Prostate gland (tissue), 2 donors: ENCODE measurements at regions not wholly inside any gene's neighbourhood (a gene's known extent, or its start where the extent isn't known, plus 50 kb on each side); places are given as distances from the start of the nearest gene placed in this dataset.

ENCODE experiments used
- POLR2A ChIP-seq: fragments of 450-650 bp; IDR thresholded peaks from one replicate; pipeline ENCODE4 v1.6.1; 2016; ENCODE audit warnings: antibody characterized with exemption, mild to moderate bottlenecking
- POLR2AphosphoS5 ChIP-seq: sonication (generic); formaldehyde crosslinking; IDR thresholded peaks from one replicate; pipeline ENCODE4 v1.6.1; 2017; ENCODE audit warnings: antibody characterized with exemption
- TF ChIP-seq, protein P1 (sequence below), 4 experiments: fragments of 200-600 bp in 2 of 4; fragments of 450-650 bp in 2 of 4; sonication (generic) in 2 of 4; IDR thresholded peaks; 1 replicate in 3 of 4; 2 replicates in 1 of 4; pipeline ENCODE4 v1.5.1; 2016 to 2019; ENCODE audit warnings: antibody characterized with exemption in 4 of 4, mild to moderate bottlenecking in 2 of 4, moderate library complexity in 2 of 4

DNA sequence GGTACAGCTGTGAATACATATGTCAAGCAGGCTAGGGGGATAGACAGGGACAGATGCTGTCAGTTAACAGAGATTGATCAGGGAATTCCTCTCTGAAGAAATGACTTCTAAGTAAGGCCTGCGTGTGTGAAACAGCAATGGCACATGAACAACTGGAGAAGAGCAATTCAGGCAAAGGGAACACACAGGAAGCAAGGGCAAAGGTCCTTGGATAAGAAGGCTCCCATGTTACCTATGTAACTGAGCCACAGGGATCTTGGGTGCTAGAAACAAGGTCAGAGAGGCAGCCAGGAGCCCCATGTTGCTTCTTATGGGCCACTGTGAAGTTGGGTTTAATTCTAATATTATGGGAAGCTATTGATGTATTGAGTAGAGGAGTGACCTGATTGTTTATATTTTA is 373.7 kb upstream of the ACVR2A start:
- TF ChIP-seq, protein P1, sequence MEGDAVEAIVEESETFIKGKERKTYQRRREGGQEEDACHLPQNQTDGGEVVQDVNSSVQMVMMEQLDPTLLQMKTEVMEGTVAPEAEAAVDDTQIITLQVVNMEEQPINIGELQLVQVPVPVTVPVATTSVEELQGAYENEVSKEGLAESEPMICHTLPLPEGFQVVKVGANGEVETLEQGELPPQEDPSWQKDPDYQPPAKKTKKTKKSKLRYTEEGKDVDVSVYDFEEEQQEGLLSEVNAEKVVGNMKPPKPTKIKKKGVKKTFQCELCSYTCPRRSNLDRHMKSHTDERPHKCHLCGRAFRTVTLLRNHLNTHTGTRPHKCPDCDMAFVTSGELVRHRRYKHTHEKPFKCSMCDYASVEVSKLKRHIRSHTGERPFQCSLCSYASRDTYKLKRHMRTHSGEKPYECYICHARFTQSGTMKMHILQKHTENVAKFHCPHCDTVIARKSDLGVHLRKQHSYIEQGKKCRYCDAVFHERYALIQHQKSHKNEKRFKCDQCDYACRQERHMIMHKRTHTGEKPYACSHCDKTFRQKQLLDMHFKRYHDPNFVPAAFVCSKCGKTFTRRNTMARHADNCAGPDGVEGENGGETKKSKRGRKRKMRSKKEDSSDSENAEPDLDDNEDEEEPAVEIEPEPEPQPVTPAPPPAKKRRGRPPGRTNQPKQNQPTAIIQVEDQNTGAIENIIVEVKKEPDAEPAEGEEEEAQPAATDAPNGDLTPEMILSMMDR (IDR thresholded peaks at IDR 0.05): no peak
- TF ChIP-seq POLR2A: no peak
- no peak for TF ChIP-seq POLR2AphosphoS5
